ENCODE measurements at regions not wholly inside any gene's neighbourhood (a gene's known extent, or its start where the extent isn't known, plus 50 kb on each side); places are given as distances from the start of the nearest gene placed in this dataset.

DNA sequence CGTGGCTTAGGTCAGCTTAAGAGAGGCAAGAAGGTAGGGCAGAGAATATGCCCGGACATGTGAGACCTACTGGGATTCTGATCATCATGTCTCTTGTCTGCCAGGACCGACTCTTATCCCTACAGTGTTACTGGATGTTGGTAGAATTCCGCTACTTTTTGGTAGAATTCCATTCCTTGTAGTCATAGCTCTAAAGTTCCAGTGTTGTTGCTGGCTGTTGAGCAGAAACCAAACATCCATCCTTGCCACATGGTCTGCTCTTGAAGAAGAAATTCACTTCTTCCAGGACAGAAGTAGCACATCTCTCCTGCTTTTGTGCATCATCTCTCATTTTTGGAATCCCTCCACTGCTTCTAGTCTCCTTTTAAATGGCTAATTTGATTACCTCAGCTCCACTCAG is 453.7 kb downstream of the RPL10L start:
- Histone ChIP-seq H3K27ac (ENCODE audit: low read depth in 1 of 2, low read length in 2 of 2) (no peak overlapping the region), H3K4me1 (ENCODE audit: control insufficient read depth in 4 of 4, insufficient read depth in 4 of 4, low read length in 3 of 4) (no peaks in the 10 kb centered on the region), H3K36me3 (ENCODE audit: control insufficient read depth in 4 of 4, insufficient read depth in 3 of 4, low read depth in 1 of 4, low read length in 3 of 4) (no peaks in the 10 kb centered on the region), H3K4me3 (ENCODE audit: low read depth in 1 of 3, low read length in 3 of 3) (no peak overlapping the region), H3K27me3 (ENCODE audit: control insufficient read depth in 4 of 4, insufficient read depth in 4 of 4, low read length in 3 of 4) (no peaks in the 10 kb centered on the region), H3K9ac (ENCODE audit: low read depth in 1 of 2, low read length in 2 of 2) (no peak overlapping the region), H3K9me3 (ENCODE audit: control insufficient read depth in 4 of 4, low read length in 3 of 4) (no peaks in the 10 kb centered on the region)
- TF ChIP-seq GABPA (IDR thresholded peaks at IDR 0.05 in 1 of 2, conservative IDR thresholded peaks at IDR 0.05 in 1 of 2): no peak
- no peak for TF ChIP-seq FOXA1 (IDR thresholded peaks at IDR 0.05)
- no peak for TF ChIP-seq EGR1 (IDR thresholded peaks at IDR 0.05; ENCODE audit: low read depth in 2 of 2)
- TF ChIP-seq YY1 (IDR thresholded peaks at IDR 0.05): no peak
- no peak for TF ChIP-seq TAF1 (conservative IDR thresholded peaks at IDR 0.05)
- no peak for TF ChIP-seq HNF4G (IDR thresholded peaks at IDR 0.05)
- no peak for TF ChIP-seq HNF4A (conservative IDR thresholded peaks at IDR 0.05)
- no peak for TF ChIP-seq MAX (IDR thresholded peaks at IDR 0.05)
- no peak for TF ChIP-seq ZBTB33 (IDR thresholded peaks at IDR 0.05)
- no peak for TF ChIP-seq CTCF (IDR thresholded peaks at IDR 0.05; ENCODE audit: low read depth, low read length, missing input control)
- TF ChIP-seq RAD21 (IDR thresholded peaks at IDR 0.05): no peak
- TF ChIP-seq SP1 (IDR thresholded peaks at IDR 0.05): no peak
- TF ChIP-seq, protein P1, sequence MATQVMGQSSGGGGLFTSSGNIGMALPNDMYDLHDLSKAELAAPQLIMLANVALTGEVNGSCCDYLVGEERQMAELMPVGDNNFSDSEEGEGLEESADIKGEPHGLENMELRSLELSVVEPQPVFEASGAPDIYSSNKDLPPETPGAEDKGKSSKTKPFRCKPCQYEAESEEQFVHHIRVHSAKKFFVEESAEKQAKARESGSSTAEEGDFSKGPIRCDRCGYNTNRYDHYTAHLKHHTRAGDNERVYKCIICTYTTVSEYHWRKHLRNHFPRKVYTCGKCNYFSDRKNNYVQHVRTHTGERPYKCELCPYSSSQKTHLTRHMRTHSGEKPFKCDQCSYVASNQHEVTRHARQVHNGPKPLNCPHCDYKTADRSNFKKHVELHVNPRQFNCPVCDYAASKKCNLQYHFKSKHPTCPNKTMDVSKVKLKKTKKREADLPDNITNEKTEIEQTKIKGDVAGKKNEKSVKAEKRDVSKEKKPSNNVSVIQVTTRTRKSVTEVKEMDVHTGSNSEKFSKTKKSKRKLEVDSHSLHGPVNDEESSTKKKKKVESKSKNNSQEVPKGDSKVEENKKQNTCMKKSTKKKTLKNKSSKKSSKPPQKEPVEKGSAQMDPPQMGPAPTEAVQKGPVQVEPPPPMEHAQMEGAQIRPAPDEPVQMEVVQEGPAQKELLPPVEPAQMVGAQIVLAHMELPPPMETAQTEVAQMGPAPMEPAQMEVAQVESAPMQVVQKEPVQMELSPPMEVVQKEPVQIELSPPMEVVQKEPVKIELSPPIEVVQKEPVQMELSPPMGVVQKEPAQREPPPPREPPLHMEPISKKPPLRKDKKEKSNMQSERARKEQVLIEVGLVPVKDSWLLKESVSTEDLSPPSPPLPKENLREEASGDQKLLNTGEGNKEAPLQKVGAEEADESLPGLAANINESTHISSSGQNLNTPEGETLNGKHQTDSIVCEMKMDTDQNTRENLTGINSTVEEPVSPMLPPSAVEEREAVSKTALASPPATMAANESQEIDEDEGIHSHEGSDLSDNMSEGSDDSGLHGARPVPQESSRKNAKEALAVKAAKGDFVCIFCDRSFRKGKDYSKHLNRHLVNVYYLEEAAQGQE (IDR thresholded peaks at IDR 0.05): no peak
- TF ChIP-seq NR2F2 (IDR thresholded peaks at IDR 0.05): no peak
- no peak for TF ChIP-seq RXRA (IDR thresholded peaks at IDR 0.05)
- WGBS: 75% methylated on average over 4 of the region's 4 CpGs
- no peak for DNase-seq (ENCODE audit: low spot score)

All from liver (tissue), 8 donors.